GM12865 (cell line): ENCODE measurements at regions not wholly inside any gene's neighbourhood (a gene's known extent, or its start where the extent isn't known, plus 50 kb on each side); places are given as distances from the start of the nearest gene placed in this dataset.

ENCODE experiments used
- DNase-seq: peaks from one replicate; pipeline ENCODE4 v3.0.0; 2010; ENCODE audit warnings: low read depth
- H3K4me3 ChIP-seq: 2 replicates; pipeline ENCODE4 v1.5.1; 2011; ENCODE audit warnings: mild to moderate bottlenecking, low read depth, low read length, control low read depth
- TF ChIP-seq, protein P1 (sequence below): IDR thresholded peaks from 2 replicates; pipeline ENCODE4 v1.5.1; 2011; ENCODE audit warnings: low read length, control low read depth, low read depth, inconsistent platforms; ENCODE audit not compliant: insufficient read depth; ENCODE audit errors: missing control alignments

DNA sequence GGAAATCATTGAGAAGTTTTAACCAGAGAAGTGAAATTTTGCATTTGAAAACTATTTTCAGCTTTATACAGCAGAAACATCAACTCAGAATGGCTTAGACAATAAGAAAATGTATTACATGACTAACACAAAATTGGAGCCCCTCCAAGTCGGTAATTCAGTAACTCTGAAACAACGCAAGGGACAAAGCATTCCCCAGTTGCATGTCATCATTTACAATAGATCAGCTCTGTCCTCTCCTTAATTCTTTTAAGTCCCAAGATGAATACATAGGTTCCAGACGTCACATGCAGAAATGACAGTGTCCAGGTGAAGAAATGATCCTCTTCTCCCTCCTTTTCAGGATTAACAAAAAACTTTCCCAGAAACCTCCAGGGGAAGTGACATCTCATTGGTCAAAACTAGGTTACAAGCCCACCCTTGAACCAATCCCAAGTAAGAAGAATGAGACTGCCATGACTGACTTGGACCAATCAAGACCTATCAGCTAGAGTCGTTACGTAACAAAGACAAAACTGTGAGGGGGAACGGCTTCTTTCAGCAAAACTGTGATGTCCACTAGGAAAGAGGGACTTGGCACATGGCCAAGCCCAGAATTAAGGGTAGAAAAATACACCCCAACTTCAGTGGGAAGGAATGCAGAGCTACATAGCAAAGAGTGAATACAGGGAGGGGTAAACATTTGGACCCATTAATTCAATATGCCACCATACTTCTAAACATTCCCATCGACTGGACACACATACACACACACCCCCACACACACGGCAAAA, 114.3 kb upstream of the PRNP start:
- DNase-seq = no peak
- TF ChIP-seq, protein P1, sequence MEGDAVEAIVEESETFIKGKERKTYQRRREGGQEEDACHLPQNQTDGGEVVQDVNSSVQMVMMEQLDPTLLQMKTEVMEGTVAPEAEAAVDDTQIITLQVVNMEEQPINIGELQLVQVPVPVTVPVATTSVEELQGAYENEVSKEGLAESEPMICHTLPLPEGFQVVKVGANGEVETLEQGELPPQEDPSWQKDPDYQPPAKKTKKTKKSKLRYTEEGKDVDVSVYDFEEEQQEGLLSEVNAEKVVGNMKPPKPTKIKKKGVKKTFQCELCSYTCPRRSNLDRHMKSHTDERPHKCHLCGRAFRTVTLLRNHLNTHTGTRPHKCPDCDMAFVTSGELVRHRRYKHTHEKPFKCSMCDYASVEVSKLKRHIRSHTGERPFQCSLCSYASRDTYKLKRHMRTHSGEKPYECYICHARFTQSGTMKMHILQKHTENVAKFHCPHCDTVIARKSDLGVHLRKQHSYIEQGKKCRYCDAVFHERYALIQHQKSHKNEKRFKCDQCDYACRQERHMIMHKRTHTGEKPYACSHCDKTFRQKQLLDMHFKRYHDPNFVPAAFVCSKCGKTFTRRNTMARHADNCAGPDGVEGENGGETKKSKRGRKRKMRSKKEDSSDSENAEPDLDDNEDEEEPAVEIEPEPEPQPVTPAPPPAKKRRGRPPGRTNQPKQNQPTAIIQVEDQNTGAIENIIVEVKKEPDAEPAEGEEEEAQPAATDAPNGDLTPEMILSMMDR = no peak
- no peak overlapping the region for H3K4me3 ChIP-seq

DNA sequence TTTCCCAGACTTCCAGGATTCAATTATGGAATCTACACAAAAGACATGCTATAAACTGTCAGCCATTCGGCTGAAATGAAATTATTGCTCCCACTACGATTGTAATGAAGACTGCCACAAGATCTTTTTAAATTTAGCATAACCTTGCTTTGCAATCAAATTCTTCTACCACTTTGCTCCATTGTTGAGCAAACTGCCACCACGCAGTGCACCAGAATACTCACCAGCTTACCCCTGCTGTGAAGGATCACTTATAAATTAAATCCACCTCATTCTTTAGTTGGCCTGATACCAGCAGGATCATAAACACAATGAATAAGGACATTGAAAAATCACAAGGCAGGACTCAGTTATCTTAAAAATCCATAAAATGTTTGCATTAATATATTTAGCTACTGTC, 116.4 kb upstream of the PRNP start:
- no peak overlapping the region for H3K4me3 ChIP-seq
- TF ChIP-seq, protein P1 = no peak
- no peak for DNase-seq

DNA sequence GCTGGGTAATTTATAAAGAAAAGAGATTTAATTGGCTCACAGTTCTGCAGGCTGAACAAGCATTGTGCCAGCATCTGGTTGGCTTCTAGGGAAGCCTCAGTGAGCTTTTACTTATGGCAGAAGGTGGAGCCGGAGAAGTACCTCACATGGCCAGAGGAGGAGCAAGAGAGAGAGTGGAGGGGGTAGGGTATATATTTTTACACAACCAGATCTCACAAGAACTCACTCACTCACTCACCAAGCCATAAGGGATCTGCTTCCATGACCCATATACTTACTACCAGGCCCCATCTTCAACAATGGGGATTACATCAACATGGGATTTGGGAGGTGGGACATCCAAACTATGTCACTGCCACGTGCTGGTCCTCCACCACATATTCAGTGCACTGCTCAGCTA, 117.2 kb upstream of the PRNP start:
- no peak for DNase-seq
- TF ChIP-seq, protein P1 = peak; percentile 37
- no peak overlapping the region for H3K4me3 ChIP-seq

DNA sequence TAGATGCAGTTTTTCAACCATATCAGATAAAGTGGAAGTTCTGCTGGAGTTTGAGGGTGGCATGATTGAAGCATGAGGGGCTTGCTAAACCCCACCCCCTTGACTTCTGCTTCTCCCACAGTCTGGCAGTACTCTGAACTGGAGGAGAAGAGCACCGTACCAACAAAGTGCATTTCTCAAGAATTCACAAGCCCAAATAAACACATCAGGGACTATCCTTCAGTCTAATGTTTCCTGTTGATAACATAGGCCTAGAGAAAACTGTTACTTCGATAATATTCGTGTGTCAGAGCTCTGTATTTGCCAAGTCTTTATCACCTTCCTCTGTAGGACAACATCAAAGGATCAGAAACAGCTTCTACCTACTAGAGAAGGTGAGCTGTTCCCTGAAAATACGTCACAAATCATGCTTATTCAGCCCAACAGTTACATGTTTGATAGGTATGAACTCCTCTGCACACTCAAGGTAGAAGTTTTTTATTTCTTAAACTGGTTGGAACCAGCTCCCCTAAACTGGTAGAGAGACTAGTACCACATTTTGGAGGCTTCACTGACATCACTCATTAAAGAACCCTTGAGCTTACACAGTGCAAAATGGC, 117.8 kb upstream of the PRNP start:
- H3K4me3 ChIP-seq = no peak overlapping the region
- no peak for DNase-seq
- TF ChIP-seq, protein P1 = no peak

DNA sequence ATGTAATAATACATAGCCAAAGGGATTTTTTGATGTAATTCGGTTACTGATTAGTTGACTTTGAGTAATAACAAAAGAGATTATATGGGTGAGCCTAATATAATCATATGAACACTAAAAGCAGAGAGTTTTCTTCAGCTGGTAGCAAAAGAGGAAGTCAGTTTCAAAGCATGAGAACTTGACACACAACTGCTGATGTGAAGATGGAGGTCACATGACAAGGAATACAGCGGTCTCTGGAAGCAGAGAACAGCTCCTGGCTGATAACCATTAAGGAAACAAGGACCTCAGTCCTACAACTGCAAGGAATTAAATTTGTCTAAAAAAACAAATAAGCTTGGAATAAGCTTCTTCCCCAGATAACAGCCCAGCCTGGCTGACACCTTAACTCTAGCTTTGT, 119.1 kb upstream of the PRNP start:
- TF ChIP-seq, protein P1 = no peak
- H3K4me3 ChIP-seq = no peak overlapping the region
- no peak for DNase-seq

DNA sequence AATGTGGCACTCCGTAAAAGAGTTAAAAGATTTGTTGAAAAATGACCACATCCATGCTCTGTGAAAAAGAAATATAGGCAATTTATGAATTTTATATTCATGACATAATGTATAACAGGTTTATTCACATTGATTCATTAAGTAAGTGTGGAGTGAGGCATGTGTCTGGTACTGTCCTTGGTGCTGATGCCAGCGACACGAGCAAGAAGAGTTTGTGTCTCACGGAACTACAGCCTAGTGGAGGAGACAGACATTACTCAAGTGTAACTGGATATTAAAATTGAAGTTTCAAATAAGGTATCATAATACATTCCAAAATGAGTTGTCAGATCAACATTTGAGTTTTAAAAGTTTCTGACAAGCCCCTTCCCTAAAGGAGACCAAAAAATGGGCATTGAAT, 122.7 kb upstream of the PRNP start:
- peak; percentile 33 for DNase-seq
- H3K4me3 ChIP-seq = no peak overlapping the region
- TF ChIP-seq, protein P1 = no peak
